Lower leg skin (tissue), 3 donors: ENCODE measurements at regions not wholly inside any gene's neighbourhood (a gene's known extent, or its start where the extent isn't known, plus 50 kb on each side); places are given as distances from the start of the nearest gene placed in this dataset.

ENCODE experiments used
- CTCF ChIP-seq, 3 donors: fragments of 450-650 bp; IDR thresholded peaks; one replicate each; pipeline ENCODE4 v1.5.1; 2016; ENCODE audit warnings: antibody characterized with exemption in 3 of 3, mild to moderate bottlenecking in 3 of 3, moderate library complexity in 2 of 3
- POLR2A ChIP-seq, 2 donors: fragments of 450-650 bp; IDR thresholded peaks; one replicate each; pipeline ENCODE4 v1.6.1; 2016 to 2017; ENCODE audit warnings: antibody characterized with exemption in 2 of 2, mild to moderate bottlenecking in 1 of 2, moderate library complexity in 1 of 2

- TF ChIP-seq CTCF (IDR thresholded peaks at IDR 0.05), result no peak
- no peak for TF ChIP-seq POLR2A (IDR thresholded peaks at IDR 0.05)
Observed at GRCh38 chr14:98192946-98193345, 1079.1 kb downstream of the BCL11B start.
